H1 (cell line): ENCODE measurements at regions not wholly inside any gene's neighbourhood (a gene's known extent, or its start where the extent isn't known, plus 50 kb on each side); places are given as distances from the start of the nearest gene placed in this dataset.

Experiments
- CTCF ChIA-PET: fragments of 300-600 bp; sonication (Branson Sonifier 250); formaldehyde crosslinking; loops from one replicate; lab custom pipeline; 2021; ENCODE audit not compliant: partially characterized antibody; lab: Charles Lee
- POLR2A ChIA-PET: fragments of 300-600 bp; sonication (Branson Sonifier 250); formaldehyde crosslinking; loops from one replicate; lab custom pipeline; 2021; ENCODE audit warnings: inconsistent platforms; ENCODE audit not compliant: partially characterized antibody; lab: Charles Lee
- DNase-seq, 2 experiments: peaks; one replicate each; pipeline versions ENCODE4 v3.0.0 to v3.0.0-alpha.2; 2010 to 2022; ENCODE audit warnings: low spot score in 2 of 2, low read depth in 1 of 2, mixed read lengths in 1 of 2
- FAIRE-seq: peaks from 2 replicates; lab custom pipeline; 2011; peaks lifted over from hg19 to GRCh38; lab: Jason Lieb, UNC
- H2AFZ ChIP-seq: 2 replicates; pipeline ENCODE4 v1.8.1; 2012; ENCODE audit warnings: low read length, inconsistent platforms
- H2AK5ac ChIP-seq: 2 replicates; pipeline ENCODE4 v1.6.1; 2013; ENCODE audit warnings: low read depth, low read length
- H2BK120ac ChIP-seq: replicated peaks from 2 replicates; pipeline ENCODE3; 2013; ENCODE audit warnings: low read depth, low read length, inconsistent platforms
- H2BK12ac ChIP-seq: 2 replicates; pipeline ENCODE4 v1.6.1; 2013; ENCODE audit warnings: low read depth, low read length
- H2BK15ac ChIP-seq: 2 replicates; pipeline ENCODE4 v1.6.1; 2013; ENCODE audit warnings: low read length
- H2BK20ac ChIP-seq: 2 replicates; pipeline ENCODE4 v1.6.1; 2013; ENCODE audit warnings: low read length
- H2BK5ac ChIP-seq: 2 replicates; pipeline ENCODE4 v1.6.1; 2013; ENCODE audit warnings: low read depth, low read length
- H3K14ac ChIP-seq: 2 replicates; pipeline ENCODE4 v1.6.1; 2013; ENCODE audit warnings: inconsistent platforms; ENCODE audit not compliant: insufficient read length
- H3K18ac ChIP-seq: 2 replicates; pipeline ENCODE4 v1.6.1; 2013; ENCODE audit warnings: low read length; ENCODE audit errors: extremely low read depth
- H3K23ac ChIP-seq: 2 replicates; pipeline ENCODE4 v1.6.1; 2013; ENCODE audit warnings: inconsistent platforms; ENCODE audit not compliant: insufficient read length
- H3K23me2 ChIP-seq: 2 replicates; pipeline ENCODE4 v1.6.1; 2013; ENCODE audit warnings: low read depth, low read length
- H3K27ac ChIP-seq: 2 replicates; pipeline ENCODE4 v1.6.1; 2011; ENCODE audit warnings: low read depth, low read length, inconsistent platforms
- H3K27me3 ChIP-seq, 4 experiments: replicated peaks in 1 of 4; 1 replicate in 1 of 4; 2 replicates in 3 of 4; pipeline versions ENCODE4 v1.6.1 to v1.8.1; 2011 to 2013; ENCODE audit warnings: low read length in 3 of 4, mild to moderate bottlenecking in 3 of 4, inconsistent platforms in 2 of 4, mixed read lengths in 2 of 4, moderate library complexity in 1 of 4; ENCODE audit not compliant: control insufficient read depth in 3 of 4, insufficient read depth in 3 of 4; ENCODE audit errors: extremely low read depth in 1 of 4
- H3K36me3 ChIP-seq, 4 experiments: 2 replicates each; pipeline versions ENCODE4 v1.6.1 to v1.8.1; 2011 to 2013; ENCODE audit warnings: mild to moderate bottlenecking in 4 of 4, low read length in 3 of 4, moderate library complexity in 2 of 4, control low read depth in 1 of 4, inconsistent platforms in 1 of 4; ENCODE audit not compliant: insufficient read depth in 4 of 4, control insufficient read depth in 2 of 4
- H3K4ac ChIP-seq: replicated peaks from 2 replicates; pipeline ENCODE3; 2013; ENCODE audit warnings: low read length, low read depth, mixed read lengths, inconsistent platforms; ENCODE audit not compliant: insufficient read length
- H3K4me1 ChIP-seq, 4 experiments: replicated peaks in 1 of 4; 1 replicate in 1 of 4; 2 replicates in 3 of 4; pipeline versions ENCODE4 v1.6.1 to v1.8.1; 2011 to 2013; ENCODE audit warnings: low read length in 3 of 4, inconsistent platforms in 2 of 4, mixed read lengths in 1 of 4; ENCODE audit not compliant: insufficient read depth in 4 of 4, control insufficient read depth in 3 of 4
- H3K4me2 ChIP-seq, 2 experiments: 2 replicates each; pipeline versions ENCODE4 v1.6.1 to v1.8.1; 2011 to 2013; ENCODE audit warnings: low read depth in 2 of 2, low read length in 2 of 2, control low read depth in 1 of 2, inconsistent platforms in 1 of 2, mild to moderate bottlenecking in 1 of 2; ENCODE audit not compliant: insufficient read depth in 1 of 2
- H3K4me3 ChIP-seq, 4 experiments: fragments of 200-600, 300-600 bp in 1 of 4; sonication (generic), shearing (Covaris generic), sonication (Bioruptor Twin) in 1 of 4; 2 replicates each; pipeline versions ENCODE4 v1.5.1 to v1.8.1; 2011 to 2016; ENCODE audit warnings: low read length in 4 of 4, low read depth in 3 of 4, control low read depth in 2 of 4, inconsistent platforms in 2 of 4, mild to moderate bottlenecking in 2 of 4, mixed read lengths in 1 of 4, moderate library complexity in 1 of 4; ENCODE audit not compliant: insufficient read depth in 2 of 4; ENCODE audit errors: extremely low read depth in 1 of 4
- H3K56ac ChIP-seq: replicated peaks from 2 replicates; pipeline ENCODE3; 2013; ENCODE audit warnings: low read depth, mild to moderate bottlenecking, mixed read lengths, low read length, inconsistent platforms; ENCODE audit not compliant: insufficient read length
- H3K79me1 ChIP-seq: 2 replicates; pipeline ENCODE4 v1.6.1; 2013; ENCODE audit warnings: low read depth, low read length, control low read depth
- H3K79me2 ChIP-seq, 2 experiments: 2 replicates each; pipeline versions ENCODE4 v1.6.1 to v1.8.1; 2012 to 2013; ENCODE audit warnings: low read length in 2 of 2, mild to moderate bottlenecking in 2 of 2, inconsistent platforms in 1 of 2; ENCODE audit not compliant: insufficient read depth in 2 of 2, control insufficient read depth in 1 of 2
- H3K9ac ChIP-seq, 4 experiments: replicated peaks in 1 of 4; 1 replicate in 1 of 4; 2 replicates in 3 of 4; pipeline versions ENCODE4 v1.6.1 to v1.8.1; 2011 to 2013; ENCODE audit warnings: low read depth in 3 of 4, low read length in 3 of 4, control low read depth in 2 of 4, mild to moderate bottlenecking in 2 of 4, moderate library complexity in 2 of 4, inconsistent platforms in 1 of 4; ENCODE audit errors: extremely low read depth in 1 of 4
- H3K9me3 ChIP-seq, 2 experiments: 2 replicates each; pipeline versions ENCODE4 v1.6.1 to v1.8.1; 2012 to 2013; ENCODE audit warnings: mild to moderate bottlenecking in 2 of 2, moderate library complexity in 2 of 2, control low read depth in 1 of 2, inconsistent platforms in 1 of 2, low read depth in 1 of 2, low read length in 1 of 2, mixed read lengths in 1 of 2; ENCODE audit not compliant: insufficient read depth in 2 of 2
- H4K20me1 ChIP-seq, 2 experiments: replicated peaks in 1 of 2; 2 replicates each; pipeline versions ENCODE3 to v1.8.1; 2011 to 2013; ENCODE audit warnings: inconsistent platforms in 2 of 2, low read length in 2 of 2, mild to moderate bottlenecking in 1 of 2; ENCODE audit not compliant: insufficient read depth in 2 of 2, control insufficient read depth in 1 of 2
- H4K5ac ChIP-seq: 2 replicates; pipeline ENCODE4 v1.6.1; 2013; ENCODE audit warnings: low read length, low read depth, mixed read lengths, inconsistent platforms; ENCODE audit not compliant: insufficient read length
- H4K8ac ChIP-seq: 2 replicates; pipeline ENCODE4 v1.8.0; 2013; ENCODE audit warnings: mild to moderate bottlenecking, moderate library complexity, low read length, inconsistent platforms; ENCODE audit not compliant: insufficient read depth; ENCODE audit errors: extremely low read depth
- H4K91ac ChIP-seq: replicated peaks from 2 replicates; pipeline ENCODE3; 2013; ENCODE audit warnings: low read length, mixed read lengths, inconsistent platforms; ENCODE audit not compliant: insufficient read length
- ASH2L ChIP-seq: fragments of 200-600, 300-600 bp; sonication (generic); IDR thresholded peaks from one replicate; pipeline ENCODE4 v1.7.1; 2017; ENCODE audit warnings: low read length
- BCL11A ChIP-seq, 2 experiments: IDR thresholded peaks; one replicate each; pipeline ENCODE4 v1.6.1; 2011; ENCODE audit warnings: low read depth in 2 of 2, low read length in 2 of 2, mild to moderate bottlenecking in 2 of 2
- CBX5 ChIP-seq: fragments of 300-800, 300-1000 bp; sonication (generic); IDR thresholded peaks from 2 replicates; pipeline ENCODE4 v1.7.1; 2016; ENCODE audit warnings: antibody characterized with exemption, low read length, low read depth
- CREB1 ChIP-seq: IDR thresholded peaks from 2 replicates; pipeline ENCODE4 v1.6.1; 2012; ENCODE audit warnings: inconsistent platforms
- EGR1 ChIP-seq: IDR thresholded peaks from 2 replicates; pipeline ENCODE4 v1.6.1; 2011; ENCODE audit warnings: low read depth, low read length, borderline replicate concordance
- EZH2 ChIP-seq: fragments of 200-600 bp; sonication (generic); IDR thresholded peaks from 2 replicates; pipeline ENCODE4 v1.7.1; 2012; ENCODE audit warnings: low read depth, mild to moderate bottlenecking, moderate library complexity, low read length, inconsistent platforms; ENCODE audit not compliant: severe bottlenecking
- KDM1A ChIP-seq: fragments of 200-600, 300-600 bp; sonication (generic); IDR thresholded peaks from 2 replicates; pipeline ENCODE4 v1.7.1; 2016; ENCODE audit warnings: mild to moderate bottlenecking, low read length, borderline replicate concordance
- MAFK ChIP-seq: IDR thresholded peaks from 2 replicates; pipeline ENCODE4 v1.6.1; 2012; ENCODE audit warnings: low read depth, mild to moderate bottlenecking, improper control_type of control experiment, low read length
- SP1 ChIP-seq: IDR thresholded peaks from 2 replicates; pipeline ENCODE4 v1.6.1; 2011; ENCODE audit warnings: low read depth, low read length
- SP4 ChIP-seq: IDR thresholded peaks from 2 replicates; pipeline ENCODE4 v1.6.1; 2012; ENCODE audit warnings: low read length, inconsistent platforms
- SRF ChIP-seq: IDR thresholded peaks from 2 replicates; pipeline ENCODE4 v1.6.1; 2011; ENCODE audit warnings: mild to moderate bottlenecking, low read depth, low read length, moderate library complexity
- SUZ12 ChIP-seq: fragments of 200-600 bp; sonication (generic); IDR thresholded peaks from 2 replicates; pipeline ENCODE4 v1.6.1; 2012; ENCODE audit warnings: mild to moderate bottlenecking, inconsistent platforms, low read length, moderate library complexity, mixed read lengths
- TAF1 ChIP-seq: IDR thresholded peaks from 2 replicates; pipeline ENCODE4 v1.6.1; 2011; ENCODE audit warnings: mild to moderate bottlenecking, low read depth, low read length
- USF2 ChIP-seq: IDR thresholded peaks from 2 replicates; pipeline ENCODE4 v1.6.1; 2011; ENCODE audit warnings: low read length, improper control_type of control experiment
- ZNF274 ChIP-seq: IDR thresholded peaks from 2 replicates; pipeline ENCODE4 v1.7.0; 2012; ENCODE audit warnings: low read length, borderline replicate concordance; ENCODE audit errors: extremely low read depth
- WGBS, 2 experiments: shearing (Covaris generic) in 1 of 2; methylation state at CpG; one replicate each; pipeline versions ENCODE4 v1.1.6 to v1.1.7; 2013 to 2015; ENCODE audit warnings: low lambda C conversion rate in 2 of 2, mixed read lengths in 2 of 2, inconsistent platforms in 1 of 2, low coverage in 1 of 2, missing lambda C conversion rate in 1 of 2; ENCODE audit not compliant: insufficient replicate concordance in 2 of 2, insufficient coverage in 1 of 2, insufficient read length in 1 of 2; ENCODE audit errors: extremely low coverage in 1 of 2, missing lambda C conversion rate in 1 of 2; 5-methylcytosine and 5-hydroxymethylcytosine counted together

DNA sequence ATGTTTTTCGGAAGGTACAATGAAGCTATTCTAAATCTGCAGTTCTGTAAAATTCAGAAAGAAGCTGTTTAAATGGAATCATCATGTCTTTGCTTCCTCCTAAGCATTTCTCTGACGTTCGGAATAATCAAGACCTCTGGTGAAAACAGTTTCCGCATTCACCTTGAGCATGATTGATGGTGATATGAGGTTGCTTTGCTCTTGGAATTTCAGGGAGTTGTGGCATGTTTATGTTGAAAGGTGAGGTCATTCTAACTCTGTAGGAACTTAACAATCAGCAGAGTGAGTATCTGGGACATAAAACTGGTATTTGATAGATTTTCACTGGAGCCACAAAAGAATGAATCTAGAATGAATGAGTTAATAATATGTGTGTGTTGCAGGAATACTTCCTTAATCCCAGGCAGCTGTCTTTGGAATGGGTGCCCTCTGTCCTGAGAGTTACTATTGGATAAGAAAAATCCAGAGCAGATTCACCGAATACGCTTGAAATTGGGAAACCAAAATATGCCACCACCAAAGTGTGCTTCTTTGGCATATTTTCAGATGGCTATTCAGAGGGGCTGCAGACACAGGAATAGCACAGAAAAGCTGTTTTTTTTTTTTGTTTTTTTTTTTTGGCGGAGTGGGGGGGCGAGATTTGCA is 599.1 kb downstream of the CCER1 start:
- FAIRE-seq (no peak), DNase-seq (no peak)
- Histone ChIP-seq H4K91ac (no peak overlapping the region), H3K27me3 (no peaks in the 10 kb centered on the region), H3K23me2 (no peaks in the 10 kb centered on the region), H3K4ac (no peak overlapping the region), H2BK20ac (no peak overlapping the region), H3K4me1 (peaks cover 0 to 12% (median 4%) of the 10 kb centered on the region in 4 experiments; a peak in 3 of 7 replicates), H2BK120ac (no peak overlapping the region), H3K56ac (no peak overlapping the region), H4K20me1 (no peaks in the 10 kb centered on the region), H3K79me1 (no peaks in the 10 kb centered on the region), H4K5ac (no peak overlapping the region), H3K9me3 (no peaks in the 10 kb centered on the region), H2AK5ac (no peak overlapping the region), H2BK15ac (no peak overlapping the region), H3K79me2 (no peaks in the 10 kb centered on the region), H2BK5ac (no peak overlapping the region), H2BK12ac (no peak overlapping the region), H3K9ac (no peak overlapping the region), H3K27ac (no peak overlapping the region), H3K23ac (no peak overlapping the region), H3K36me3 (no peaks in the 10 kb centered on the region), H3K18ac (no peak overlapping the region), H4K8ac (no peak overlapping the region), H3K4me3 (no peak overlapping the region), H3K4me2 (no peak overlapping the region; a peak in 1 of 4 replicates), H2AFZ (no peak overlapping the region), H3K14ac (no peak overlapping the region)
- ChIA-PET CTCF (no interaction called here), POLR2A (no interaction called here)
- 77% methylated on average over 8 of the region's 8 CpGs; no CpG with 5 or more reads in 1 of the 2 experiments for WGBS, 2 experiments
- TF ChIP-seq SP1 (no peak), CREB1 (no peak), TAF1 (no peak), ASH2L (no peak), EGR1 (no peak), USF2 (no peak), SRF (no peak), ZNF274 (no peak), SP4 (no peak), KDM1A (no peak), BCL11A (IDR thresholded peaks at IDR 0.05; ENCODE audit: low read depth in 2 of 2, low read length in 2 of 2) (no peak), SUZ12 (no peak), MAFK (no peak), CBX5 (no peak), EZH2 (no peak)
